Hindlimb muscle (tissue), 1 donor: ENCODE measurements at regions not wholly inside any gene's neighbourhood (a gene's known extent, or its start where the extent isn't known, plus 50 kb on each side); places are given as distances from the start of the nearest gene placed in this dataset.

Experiments
- DNase-seq: peaks from one replicate; pipeline ENCODE4 v3.0.0-alpha.2; 2013

- no peak for DNase-seq
Measured at GRCh38 chr15:96390986-96391385, 60.5 kb downstream of the NR2F2 start.

GRCh38 chr15:96392380-96393208, 62.1 kb downstream of the NR2F2 start:
- no peak for DNase-seq

GRCh38 chr15:96393209-96393513, 62.7 kb downstream of the NR2F2 start:
- DNase-seq = no peak

GRCh38 chr15:96395687-96396086, 65.2 kb downstream of the NR2F2 start:
- no peak for DNase-seq

GRCh38 chr15:96398776-96399175, 68.3 kb downstream of the NR2F2 start:
- DNase-seq = no peak

GRCh38 chr15:96402403-96402802, 71.9 kb downstream of the NR2F2 start:
- DNase-seq = no peak

GRCh38 chr15:96403071-96403470, 72.6 kb downstream of the NR2F2 start:
- no peak for DNase-seq

GRCh38 chr15:96403932-96404331, 73.4 kb downstream of the NR2F2 start:
- DNase-seq = no peak

GRCh38 chr15:96404560-96404959, 74.1 kb downstream of the NR2F2 start:
- DNase-seq = no peak

GRCh38 chr15:96406291-96406690, 75.8 kb downstream of the NR2F2 start:
- DNase-seq = no peak

- no peak for DNase-seq
Measured at GRCh38 chr15:96406701-96407100, 76.2 kb downstream of the NR2F2 start.

- no peak for DNase-seq
Measured at GRCh38 chr15:96407482-96407881, 77.0 kb downstream of the NR2F2 start.

GRCh38 chr15:96408591-96409183, 78.2 kb downstream of the NR2F2 start:
- DNase-seq = no peak

- peak; percentile 17 for DNase-seq
Measured at GRCh38 chr15:96409215-96410138, 79.0 kb downstream of the NR2F2 start.

- DNase-seq = no peak
Measured at GRCh38 chr15:96410175-96411055, 79.9 kb downstream of the NR2F2 start.

- no peak for DNase-seq
Measured at GRCh38 chr15:96411056-96412031, 80.8 kb downstream of the NR2F2 start.

GRCh38 chr15:96412045-96412905, 81.8 kb downstream of the NR2F2 start:
- DNase-seq = no peak

- no peak for DNase-seq
Measured at GRCh38 chr15:96412906-96413231, 82.4 kb downstream of the NR2F2 start.

GRCh38 chr15:96413657-96414056, 83.2 kb downstream of the NR2F2 start:
- no peak for DNase-seq

- no peak for DNase-seq
Measured at GRCh38 chr15:96414875-96415274, 84.4 kb downstream of the NR2F2 start.
